HS-27A (cell line): ENCODE measurements at regions not wholly inside any gene's neighbourhood (a gene's known extent, or its start where the extent isn't known, plus 50 kb on each side); places are given as distances from the start of the nearest gene placed in this dataset.
"Not testable (repeated sequence)": the region's sequence is repeated elsewhere in the genome, so short reads cannot be mapped to it uniquely, and the experiment has no call there.

Experiments
- DNase-seq: peaks from one replicate; pipeline ENCODE4 v3.0.0-alpha.2; 2012; ENCODE audit warnings: low read depth, missing footprints

DNA sequence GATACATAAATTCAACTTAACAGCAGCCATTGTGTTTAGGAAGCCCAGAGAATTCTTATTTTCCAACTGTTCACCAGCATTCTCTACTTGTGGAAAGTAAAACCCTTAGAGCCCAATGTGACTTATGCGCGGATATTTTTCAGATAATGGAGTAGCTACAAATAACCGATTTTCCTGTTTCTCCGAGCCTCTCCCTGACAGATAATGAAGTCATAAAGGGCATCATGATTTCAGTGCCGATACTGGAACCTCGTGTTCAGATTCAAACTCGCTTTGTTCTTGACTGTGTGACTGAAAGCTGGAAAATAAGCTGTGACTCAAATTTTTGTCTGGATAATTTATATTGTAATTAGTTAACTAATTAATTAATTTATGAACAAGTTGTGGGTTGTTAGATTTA, 228.2 kb downstream of the VAPA start:
- no peak for DNase-seq

GRCh38 chr18:10142496-10143160, 228.8 kb downstream of the VAPA start:
- no peak for DNase-seq

GRCh38 chr18:10143596-10143995, 229.8 kb downstream of the VAPA start:
- no peak for DNase-seq

DNA sequence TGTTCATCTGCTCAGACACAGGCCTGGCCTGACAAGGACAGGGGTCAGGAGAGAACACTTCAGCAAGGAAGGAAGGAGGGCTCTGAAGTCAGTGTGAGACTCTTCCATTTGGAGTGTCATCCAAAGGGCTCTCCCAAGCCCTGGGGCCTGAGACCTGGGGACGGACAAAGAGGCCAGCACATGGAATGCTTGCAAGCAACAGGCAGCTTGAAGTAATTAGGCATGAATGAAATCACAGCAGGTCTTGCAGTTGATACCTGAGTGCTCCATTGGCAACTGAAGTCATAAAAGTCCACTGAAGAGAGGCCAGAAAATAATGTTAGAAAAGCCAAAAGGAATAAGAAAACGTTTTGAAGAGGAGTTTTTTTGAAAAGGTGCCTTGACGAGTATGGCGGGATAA, 231.7 kb downstream of the VAPA start:
- DNase-seq: no peak

DNA sequence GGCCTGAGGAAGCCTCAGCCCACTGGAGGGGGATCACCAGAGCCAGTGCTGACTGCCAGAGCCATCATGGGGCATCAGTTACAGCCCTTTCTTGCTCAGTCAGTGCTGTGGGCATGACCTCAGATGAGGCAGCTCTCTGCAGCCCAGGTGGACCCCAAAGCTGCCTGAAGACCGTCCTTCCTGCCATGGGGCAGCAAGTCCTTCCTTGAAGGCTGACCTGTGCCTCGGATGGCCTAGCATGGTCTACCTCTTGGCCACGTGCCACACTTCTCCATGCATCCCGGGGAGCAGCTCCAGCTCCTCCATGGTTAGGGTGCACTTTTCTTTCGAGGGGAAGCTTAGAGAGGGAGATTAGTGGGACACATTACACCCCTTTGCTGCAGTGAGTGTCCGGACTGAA, 233.4 kb downstream of the VAPA start:
- DNase-seq: no peak

- no peak for DNase-seq
Measured at GRCh38 chr18:10147752-10148151, 233.9 kb downstream of the VAPA start.

GRCh38 chr18:10148189-10148929, 234.5 kb downstream of the VAPA start:
- DNase-seq: no peak

DNA sequence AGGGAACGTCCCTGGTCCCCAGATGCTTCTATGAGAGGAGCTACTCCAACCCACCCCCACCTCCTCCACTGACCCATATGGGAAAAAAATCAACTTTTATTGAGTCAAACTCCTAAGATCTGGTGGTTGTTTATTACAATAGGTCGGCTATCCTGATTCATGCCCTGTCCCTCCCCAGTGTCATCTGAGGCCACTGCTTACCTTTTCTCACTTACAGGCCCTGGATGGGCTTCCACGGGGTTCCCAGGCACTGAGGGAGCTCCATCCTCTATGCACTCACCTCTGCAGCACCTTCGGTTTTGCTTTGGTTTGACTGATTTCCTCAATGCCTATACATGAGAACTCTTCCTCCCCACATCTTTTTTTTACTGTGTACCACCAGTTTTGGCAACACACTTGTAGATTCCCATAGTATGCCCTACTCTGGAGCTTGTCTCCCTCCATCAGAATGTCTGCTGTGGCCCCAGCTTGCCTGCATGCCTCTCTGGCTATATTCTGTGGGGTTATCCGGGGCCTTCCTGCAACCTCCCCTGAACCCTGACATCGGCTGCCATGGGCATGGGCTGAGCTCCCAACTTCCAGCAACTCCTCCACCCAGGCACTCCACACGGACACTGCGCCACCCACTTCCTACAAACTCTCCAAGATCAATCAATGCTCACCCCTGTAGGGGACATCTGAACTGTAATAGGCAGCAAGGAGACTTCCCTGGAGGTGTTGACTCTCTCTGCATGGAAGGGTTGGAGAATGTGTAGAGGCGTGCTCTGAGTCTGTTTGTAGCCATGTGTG, 236.1 kb downstream of the VAPA start:
- no peak for DNase-seq

- not testable (repeated sequence) for DNase-seq
Measured at GRCh38 chr18:10150576-10150975, 236.8 kb downstream of the VAPA start.

GRCh38 chr18:10152475-10152874, 238.7 kb downstream of the VAPA start:
- DNase-seq: no peak

DNA sequence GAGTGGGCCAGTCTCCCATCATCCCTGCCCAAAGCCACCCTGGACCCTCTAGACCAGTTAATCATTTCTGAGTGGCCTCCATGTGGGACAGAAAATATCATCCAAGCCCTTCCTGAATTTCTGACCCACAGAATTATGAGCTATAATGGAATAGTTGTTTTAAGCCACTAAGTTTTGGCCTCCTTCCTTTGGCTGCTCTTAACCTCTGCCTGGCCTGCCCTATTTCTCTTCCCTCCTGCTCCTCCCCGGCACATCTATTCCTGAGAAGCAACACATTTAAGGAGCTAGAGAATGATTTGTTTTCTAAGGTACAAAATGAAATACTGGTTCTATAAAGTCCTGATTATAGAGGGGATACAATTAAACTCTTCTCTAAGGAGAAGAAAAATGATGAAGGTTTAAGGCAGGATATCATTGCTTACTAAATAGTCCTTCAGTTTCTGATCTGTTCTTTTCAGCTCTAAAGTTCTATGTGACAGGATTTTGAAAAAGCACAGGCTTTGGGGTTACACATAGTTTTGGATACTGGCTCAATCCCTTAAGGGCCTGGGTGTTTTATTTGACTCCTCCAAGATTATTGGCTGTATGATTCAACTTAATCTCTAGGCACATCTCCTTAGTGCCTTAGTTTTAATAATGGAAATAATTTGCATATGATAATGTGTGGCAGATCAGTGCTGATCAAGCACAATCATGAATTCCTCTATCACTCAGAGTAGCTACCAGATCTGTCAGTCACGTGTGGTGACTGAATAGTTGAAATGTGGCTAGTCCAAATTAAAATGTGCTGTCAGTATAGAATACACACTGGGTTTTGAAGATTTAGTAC, 240.3 kb downstream of the VAPA start:
- DNase-seq: no peak

DNA sequence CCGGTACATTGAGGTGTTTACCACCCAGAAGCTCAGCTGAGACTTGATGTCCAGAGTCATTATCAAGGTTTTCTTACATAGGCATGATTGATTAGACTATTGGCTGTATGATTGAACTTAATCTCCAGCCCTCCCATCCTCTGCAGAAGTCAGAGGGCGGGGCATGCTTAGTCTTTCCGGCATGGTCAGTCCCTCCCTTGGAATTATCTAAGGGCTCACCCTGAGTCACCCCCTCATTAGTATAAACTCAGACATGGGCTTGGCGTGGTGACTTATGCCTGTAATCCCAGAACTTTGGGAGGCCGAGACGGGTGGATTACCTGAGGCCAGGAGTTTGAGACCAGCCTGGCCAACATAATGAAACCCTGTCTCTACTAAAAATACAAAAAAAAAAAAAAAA, 243.9 kb downstream of the VAPA start:
- no peak for DNase-seq

GRCh38 chr18:10160251-10160650, 246.4 kb downstream of the VAPA start:
- DNase-seq: no peak

GRCh38 chr18:10161315-10161714, 247.5 kb downstream of the VAPA start:
- DNase-seq: no peak

- DNase-seq: no peak
Measured at GRCh38 chr18:10162340-10162739, 248.5 kb downstream of the VAPA start.

DNA sequence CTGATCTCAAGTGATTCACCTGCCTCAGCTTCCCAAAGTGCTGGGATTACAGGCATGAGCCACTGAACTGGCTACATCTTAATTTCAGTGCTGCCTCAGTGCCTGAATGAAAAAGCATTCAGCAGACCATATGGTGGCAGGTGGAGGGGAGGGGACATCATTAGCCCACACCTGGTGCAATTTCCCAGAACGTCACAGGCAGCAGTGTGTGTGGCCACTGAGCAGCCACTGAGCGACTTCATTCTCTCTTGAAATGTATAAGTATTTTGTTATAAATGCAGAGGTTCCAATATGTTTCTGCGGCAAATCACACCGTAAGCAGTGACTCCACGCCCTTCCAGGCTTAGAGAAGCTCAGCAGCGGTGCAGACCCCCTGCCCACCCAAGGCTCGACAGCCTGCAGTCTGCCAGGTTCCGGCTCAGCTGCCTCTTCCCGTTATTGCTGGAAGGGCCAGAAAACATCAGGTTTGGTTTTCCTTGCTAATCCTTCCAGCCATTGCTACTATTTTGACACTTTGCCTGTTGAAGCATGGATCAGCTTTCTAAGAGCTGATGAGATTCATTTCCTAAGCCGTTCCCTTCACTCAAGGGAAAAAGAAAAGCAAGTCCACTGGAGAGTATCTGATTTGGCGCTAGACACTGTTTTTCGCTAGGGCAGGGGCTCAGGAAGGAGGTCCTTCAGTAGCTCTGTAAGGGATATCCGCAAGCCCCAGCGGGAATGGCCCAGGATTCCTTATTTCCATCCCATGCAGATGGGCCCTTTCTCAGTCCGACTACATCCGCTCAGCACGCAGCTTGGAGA, 250.7 kb downstream of the VAPA start:
- no peak for DNase-seq

GRCh38 chr18:10166164-10166807, 252.5 kb downstream of the VAPA start:
- no peak for DNase-seq

GRCh38 chr18:10167759-10168158, 253.9 kb downstream of the VAPA start:
- no peak for DNase-seq

DNA sequence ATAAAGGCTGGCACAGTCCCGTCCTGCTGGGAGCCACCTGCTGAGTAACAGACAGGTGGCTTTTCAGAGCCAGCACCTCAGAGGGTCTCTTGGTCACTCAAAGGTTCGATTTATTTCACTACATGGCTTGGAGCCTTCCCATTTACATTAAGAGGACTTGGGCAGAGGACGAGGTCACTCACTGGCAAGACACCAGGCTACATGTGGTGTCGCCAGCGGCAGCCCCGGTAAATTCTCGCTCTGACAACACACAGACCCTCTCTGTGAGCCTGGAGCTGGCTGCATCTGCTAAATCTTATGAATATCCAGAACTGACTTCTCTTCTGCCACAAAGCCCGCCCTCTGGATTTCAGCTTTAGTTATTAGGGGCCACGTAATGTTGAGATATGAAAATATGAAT, 254.7 kb downstream of the VAPA start:
- DNase-seq: no peak

DNA sequence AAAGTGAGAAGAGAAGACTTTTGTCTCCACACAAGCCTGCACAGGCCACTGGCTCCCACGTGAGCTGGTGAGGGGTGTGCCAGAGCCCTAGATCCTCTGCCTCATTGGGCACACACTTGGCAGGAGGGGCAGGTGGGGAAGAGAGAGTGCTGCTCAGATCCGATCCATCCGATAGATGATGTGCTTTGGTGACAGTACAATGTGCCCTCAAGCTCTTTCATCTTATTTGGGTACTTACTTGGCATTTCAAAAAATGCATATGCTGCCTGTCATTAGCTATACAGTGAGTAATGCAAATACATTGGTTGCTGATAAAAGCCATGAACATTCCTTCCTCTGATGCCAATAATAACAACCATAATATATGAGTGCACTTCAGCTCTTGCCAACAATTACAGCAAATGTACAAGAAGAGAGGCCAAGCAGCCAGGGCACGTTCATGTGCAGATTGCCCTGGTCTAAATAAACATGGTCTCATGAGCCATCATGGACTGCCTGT, 255.3 kb downstream of the VAPA start:
- DNase-seq: peak; percentile 55

DNA sequence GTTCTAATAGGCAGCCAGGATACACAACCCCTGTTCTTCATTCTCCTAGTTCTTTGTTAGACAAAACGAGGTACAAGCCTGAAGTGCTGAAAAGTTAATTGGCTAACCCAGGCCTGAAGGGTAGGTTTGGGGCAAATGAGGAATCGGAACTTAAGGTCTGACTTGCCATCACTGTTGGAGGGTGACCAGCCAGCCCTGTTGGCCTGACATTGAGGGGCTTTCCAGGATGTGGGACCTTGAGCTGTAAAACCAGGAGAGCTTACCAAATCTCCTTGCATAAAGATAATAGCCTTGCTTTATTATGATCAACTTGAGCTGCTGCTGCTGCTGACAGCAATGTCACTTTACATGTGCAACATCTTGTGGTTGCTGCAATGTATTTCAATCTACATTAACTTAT, 256.0 kb downstream of the VAPA start:
- DNase-seq: no peak
